Progenitor cell of endocrine pancreas (in vitro differentiated cells): ENCODE measurements at regions not wholly inside any gene's neighbourhood (a gene's known extent, or its start where the extent isn't known, plus 50 kb on each side); places are given as distances from the start of the nearest gene placed in this dataset.
A peak's percentile ranks its signal among the peaks of the same experiment; 100 is the strongest.
"Not testable (repeated sequence)": the region's sequence is repeated elsewhere in the genome, so short reads cannot be mapped to it uniquely, and the experiment has no call there.

Source experiments
- DNase-seq: peaks from one replicate; pipeline ENCODE4 v3.0.0; 2021; ENCODE audit warnings: low spot score; ENCODE audit not compliant: unreplicated experiment
- H3K27ac Mint-ChIP-seq: 2 replicates; pipeline ENCODE4 v1.8.0; 2021; ENCODE audit warnings: mild to moderate bottlenecking, moderate library complexity, mixed read lengths
- H3K27me3 Mint-ChIP-seq: 2 replicates; pipeline ENCODE4 v1.8.0; 2021; ENCODE audit warnings: mixed read lengths
- H3K36me3 Mint-ChIP-seq: 2 replicates; pipeline ENCODE4 v1.8.0; 2022; ENCODE audit warnings: mixed read lengths; ENCODE audit not compliant: insufficient read depth
- H3K4me1 Mint-ChIP-seq: 2 replicates; pipeline ENCODE4 v1.8.0; 2021; ENCODE audit warnings: low read depth, mixed read lengths
- H3K4me3 Mint-ChIP-seq: 2 replicates; pipeline ENCODE4 v1.8.0; 2021; ENCODE audit warnings: low read depth, mild to moderate bottlenecking, moderate library complexity, mixed read lengths
- H3K9me3 Mint-ChIP-seq: 2 replicates; pipeline ENCODE4 v1.8.0; 2021; ENCODE audit warnings: low read depth, mixed read lengths
- TF ChIP-seq, protein P1 (sequence below): fragments of 200-600 bp; sonication (generic); IDR thresholded peaks from one replicate; pipeline ENCODE4 v1.5.0; 2021; ENCODE audit warnings: antibody characterized with exemption, mild to moderate bottlenecking; ENCODE audit not compliant: unreplicated experiment

GRCh38 chr10:23585666-23586065 is 146.8 kb downstream of the OTUD1 start:
- Mint-ChIP-seq H3K9me3 (peaks cover 7% of the 10 kb centered on the region), H3K4me1 (no peaks in the 10 kb centered on the region), H3K27ac (no peak overlapping the region), H3K4me3 (no peak overlapping the region), H3K27me3 (peaks cover 20% of the 10 kb centered on the region), H3K36me3 (no peaks in the 10 kb centered on the region)
- TF ChIP-seq, protein P1, sequence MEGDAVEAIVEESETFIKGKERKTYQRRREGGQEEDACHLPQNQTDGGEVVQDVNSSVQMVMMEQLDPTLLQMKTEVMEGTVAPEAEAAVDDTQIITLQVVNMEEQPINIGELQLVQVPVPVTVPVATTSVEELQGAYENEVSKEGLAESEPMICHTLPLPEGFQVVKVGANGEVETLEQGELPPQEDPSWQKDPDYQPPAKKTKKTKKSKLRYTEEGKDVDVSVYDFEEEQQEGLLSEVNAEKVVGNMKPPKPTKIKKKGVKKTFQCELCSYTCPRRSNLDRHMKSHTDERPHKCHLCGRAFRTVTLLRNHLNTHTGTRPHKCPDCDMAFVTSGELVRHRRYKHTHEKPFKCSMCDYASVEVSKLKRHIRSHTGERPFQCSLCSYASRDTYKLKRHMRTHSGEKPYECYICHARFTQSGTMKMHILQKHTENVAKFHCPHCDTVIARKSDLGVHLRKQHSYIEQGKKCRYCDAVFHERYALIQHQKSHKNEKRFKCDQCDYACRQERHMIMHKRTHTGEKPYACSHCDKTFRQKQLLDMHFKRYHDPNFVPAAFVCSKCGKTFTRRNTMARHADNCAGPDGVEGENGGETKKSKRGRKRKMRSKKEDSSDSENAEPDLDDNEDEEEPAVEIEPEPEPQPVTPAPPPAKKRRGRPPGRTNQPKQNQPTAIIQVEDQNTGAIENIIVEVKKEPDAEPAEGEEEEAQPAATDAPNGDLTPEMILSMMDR: no peak
- DNase-seq: no peak

DNA sequence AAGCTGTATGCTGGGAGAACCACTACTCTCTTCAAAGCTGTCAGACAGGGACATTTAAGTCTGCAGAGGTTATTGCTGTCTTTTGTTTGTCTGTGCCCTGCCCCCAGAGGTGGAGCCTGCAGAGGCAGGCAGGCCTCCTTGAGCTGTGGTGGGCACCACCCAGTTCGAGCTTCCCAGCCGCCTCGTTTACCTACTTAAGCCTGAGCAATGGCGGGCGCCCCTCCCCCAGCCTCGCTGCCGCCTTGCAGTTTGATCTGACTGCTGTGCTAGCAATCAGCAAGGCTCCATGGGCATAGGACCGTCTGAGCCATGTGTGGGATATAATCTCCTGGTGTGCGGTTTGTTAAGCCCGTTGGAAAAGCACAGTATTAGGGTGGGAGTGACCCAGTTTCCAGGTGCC is 156.4 kb downstream of the OTUD1 start:
- H3K36me3 Mint-ChIP-seq, DNase-seq, H3K4me3 Mint-ChIP-seq, H3K27ac Mint-ChIP-seq, H3K4me1 Mint-ChIP-seq: not testable (repeated sequence)
- H3K9me3 Mint-ChIP-seq: peaks cover 45% of the 10 kb centered on the region
- peaks cover 12% of the 10 kb centered on the region for H3K27me3 Mint-ChIP-seq

GRCh38 chr10:23604613-23605012 is 165.7 kb downstream of the OTUD1 start:
- Mint-ChIP-seq H3K27ac (no peak overlapping the region), H3K36me3 (no peaks in the 10 kb centered on the region), H3K9me3 (no peaks in the 10 kb centered on the region), H3K27me3 (peaks cover 6% of the 10 kb centered on the region), H3K4me3 (no peak overlapping the region), H3K4me1 (peaks cover 3% of the 10 kb centered on the region)
- DNase-seq: no peak
- TF ChIP-seq, protein P1: no peak

DNA sequence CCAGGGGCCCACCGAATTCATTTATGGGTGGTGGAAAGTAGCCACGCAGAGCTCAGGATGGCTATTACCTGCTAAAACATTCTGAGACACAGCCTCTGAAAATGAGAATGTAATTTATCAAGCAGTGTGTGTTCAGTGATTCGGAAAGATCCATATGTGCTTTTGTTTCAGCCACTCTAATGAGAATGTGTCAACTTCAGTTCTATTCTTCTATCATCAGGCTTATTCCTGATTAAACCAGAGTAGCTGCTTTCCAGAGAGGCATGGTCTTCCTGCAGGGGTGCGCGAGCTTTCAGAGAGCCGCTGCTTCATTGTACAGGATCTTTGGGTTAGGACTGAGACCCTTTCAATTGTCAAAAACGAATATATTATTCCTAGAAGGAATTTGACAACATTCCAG is 167.6 kb downstream of the OTUD1 start:
- no peak overlapping the region for H3K4me3 Mint-ChIP-seq
- peaks cover 3% of the 10 kb centered on the region for H3K4me1 Mint-ChIP-seq
- peaks cover 6% of the 10 kb centered on the region for H3K27me3 Mint-ChIP-seq
- no peak for DNase-seq
- TF ChIP-seq, protein P1: no peak
- H3K36me3 Mint-ChIP-seq: no peaks in the 10 kb centered on the region
- H3K9me3 Mint-ChIP-seq: no peaks in the 10 kb centered on the region
- H3K27ac Mint-ChIP-seq: peak overlapping the region; percentile 26

DNA sequence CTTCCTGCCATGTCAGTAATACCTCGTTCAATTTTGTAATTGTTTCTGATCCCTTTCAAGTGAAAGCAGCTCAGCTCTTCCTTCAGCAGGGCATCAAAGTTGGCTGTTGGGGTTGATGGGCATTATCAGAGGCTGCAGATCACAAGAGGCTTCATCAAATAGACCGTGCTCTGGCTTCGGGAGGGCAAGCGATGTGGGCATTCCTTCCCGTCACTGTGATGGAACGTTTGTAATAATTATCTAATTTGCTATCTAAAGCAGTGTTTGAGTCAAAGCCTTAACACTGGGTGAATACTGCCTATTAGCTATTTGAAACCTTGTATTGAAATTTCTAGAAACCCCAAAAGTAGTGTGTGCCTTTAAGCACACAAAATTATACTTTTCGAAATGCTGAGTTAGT is 170.1 kb downstream of the OTUD1 start:
- no peak overlapping the region for H3K4me3 Mint-ChIP-seq
- peaks cover 3% of the 10 kb centered on the region for H3K4me1 Mint-ChIP-seq
- TF ChIP-seq, protein P1: no peak
- DNase-seq: no peak
- H3K9me3 Mint-ChIP-seq: no peaks in the 10 kb centered on the region
- H3K27ac Mint-ChIP-seq: no peak overlapping the region
- H3K27me3 Mint-ChIP-seq: peaks cover 6% of the 10 kb centered on the region
- no peaks in the 10 kb centered on the region for H3K36me3 Mint-ChIP-seq

- Mint-ChIP-seq H3K27ac (no peak overlapping the region), H3K27me3 (no peaks in the 10 kb centered on the region), H3K4me1 (peaks cover 3% of the 10 kb centered on the region), H3K4me3 (no peak overlapping the region), H3K9me3 (no peaks in the 10 kb centered on the region), H3K36me3 (no peaks in the 10 kb centered on the region)
- no peak for DNase-seq
- TF ChIP-seq, protein P1: no peak
Measured at GRCh38 chr10:23610626-23611307, 171.9 kb downstream of the OTUD1 start.
